ENCODE measurements at regions not wholly inside any gene's neighbourhood (a gene's known extent, or its start where the extent isn't known, plus 50 kb on each side); places are given as distances from the start of the nearest gene placed in this dataset.

- TF ChIP-seq CTCF (IDR thresholded peaks at IDR 0.05) (no peak), POLR2A (IDR thresholded peaks at IDR 0.05) (no peak), POLR2AphosphoS5 (IDR thresholded peaks at IDR 0.05; ENCODE audit: insufficient read depth in 1 of 2, low read depth in 1 of 2) (no peak)
- Histone ChIP-seq H3K4me3 (no peak overlapping the region), H3K4me1 (no peaks in the 10 kb centered on the region), H3K9me3 (no peaks in the 10 kb centered on the region), H3K27me3 (no peaks in the 10 kb centered on the region), H3K36me3 (no peaks in the 10 kb centered on the region), H3K27ac (no peak overlapping the region)
- intact Hi-C loops (cut with DNase I), result no loop called here
- no peak for DNase-seq (ENCODE audit: extremely low spot score in 2 of 2)
Observed at GRCh38 chr12:94740601-94741362, 90.4 kb upstream of the TMCC3 start.

GRCh38 chr12:94736820-94737219, 86.5 kb upstream of the TMCC3 start:
- H3K4me1 ChIP-seq, result no peaks in the 10 kb centered on the region
- no peaks in the 10 kb centered on the region for H3K27me3 ChIP-seq
- DNase-seq (ENCODE audit: extremely low spot score in 2 of 2), result no peak
- H3K36me3 ChIP-seq, result no peaks in the 10 kb centered on the region
- H3K4me3 ChIP-seq, result no peak overlapping the region
- no peak for TF ChIP-seq CTCF (IDR thresholded peaks at IDR 0.05)
- TF ChIP-seq POLR2A (IDR thresholded peaks at IDR 0.05), result no peak
- no peak for TF ChIP-seq POLR2AphosphoS5 (IDR thresholded peaks at IDR 0.05; ENCODE audit: insufficient read depth in 1 of 2, low read depth in 1 of 2)
- intact Hi-C loops (cut with DNase I), result no loop called here
- H3K27ac ChIP-seq, result no peak overlapping the region
- H3K9me3 ChIP-seq, result no peaks in the 10 kb centered on the region

- Histone ChIP-seq H3K9me3 (no peaks in the 10 kb centered on the region), H3K27me3 (no peaks in the 10 kb centered on the region), H3K4me1 (no peaks in the 10 kb centered on the region), H3K4me3 (no peak overlapping the region), H3K36me3 (no peaks in the 10 kb centered on the region), H3K27ac (no peak overlapping the region)
- DNase-seq (ENCODE audit: extremely low spot score in 2 of 2), result no peak
- no peak for TF ChIP-seq POLR2AphosphoS5 (IDR thresholded peaks at IDR 0.05; ENCODE audit: insufficient read depth in 1 of 2, low read depth in 1 of 2)
- no peak for TF ChIP-seq POLR2A (IDR thresholded peaks at IDR 0.05)
- no peak for TF ChIP-seq CTCF (IDR thresholded peaks at IDR 0.05)
- intact Hi-C loops (cut with DNase I), result no loop called here
Observed at GRCh38 chr12:94736004-94736403, 85.6 kb upstream of the TMCC3 start.

GRCh38 chr12:94733727-94734126, 83.4 kb upstream of the TMCC3 start:
- Histone ChIP-seq H3K4me1 (no peaks in the 10 kb centered on the region), H3K36me3 (no peaks in the 10 kb centered on the region), H3K27me3 (no peaks in the 10 kb centered on the region), H3K27ac (no peak overlapping the region), H3K9me3 (no peaks in the 10 kb centered on the region), H3K4me3 (no peak overlapping the region)
- TF ChIP-seq CTCF (IDR thresholded peaks at IDR 0.05) (no peak), POLR2A (IDR thresholded peaks at IDR 0.05) (no peak), POLR2AphosphoS5 (IDR thresholded peaks at IDR 0.05; ENCODE audit: insufficient read depth in 1 of 2, low read depth in 1 of 2) (no peak)
- DNase-seq (ENCODE audit: extremely low spot score in 2 of 2), result no peak
- intact Hi-C loops (cut with DNase I), result no loop called here

- H3K27me3 ChIP-seq, result no peaks in the 10 kb centered on the region
- H3K9me3 ChIP-seq, result no peaks in the 10 kb centered on the region
- no peaks in the 10 kb centered on the region for H3K36me3 ChIP-seq
- no peak overlapping the region for H3K27ac ChIP-seq
- DNase-seq (ENCODE audit: extremely low spot score in 2 of 2), result no peak
- H3K4me3 ChIP-seq, result no peak overlapping the region
- TF ChIP-seq POLR2AphosphoS5 (IDR thresholded peaks at IDR 0.05; ENCODE audit: insufficient read depth in 1 of 2, low read depth in 1 of 2), result no peak
- TF ChIP-seq POLR2A (IDR thresholded peaks at IDR 0.05), result no peak
- TF ChIP-seq CTCF (IDR thresholded peaks at IDR 0.05), result no peak
- intact Hi-C loops (cut with DNase I), result no loop called here
- no peaks in the 10 kb centered on the region for H3K4me1 ChIP-seq
Observed at GRCh38 chr12:94732367-94732990, 82.1 kb upstream of the TMCC3 start.
